ENCODE measurements at regions not wholly inside any gene's neighbourhood (a gene's known extent, or its start where the extent isn't known, plus 50 kb on each side); places are given as distances from the start of the nearest gene placed in this dataset.

GRCh38 chr14:87008965-87009364 lies 984.0 kb downstream of the GALC start:
- WGBS: 84% methylated on average over 1 of the region's 1 CpG
- Histone ChIP-seq H3K9ac (ENCODE audit: low read depth in 1 of 2, low read length in 2 of 2) (no peak overlapping the region), H3K36me3 (ENCODE audit: control insufficient read depth in 4 of 4, insufficient read depth in 3 of 4, low read depth in 1 of 4, low read length in 3 of 4) (no peaks in the 10 kb centered on the region), H3K27ac (ENCODE audit: low read depth in 1 of 2, low read length in 2 of 2) (no peak overlapping the region), H3K4me3 (ENCODE audit: low read depth in 1 of 3, low read length in 3 of 3) (no peak overlapping the region), H3K27me3 (ENCODE audit: control insufficient read depth in 4 of 4, insufficient read depth in 4 of 4, low read length in 3 of 4) (peaks cover 0 to 2% (median 0%) of the 10 kb centered on the region in 4 donors), H3K4me1 (ENCODE audit: control insufficient read depth in 4 of 4, insufficient read depth in 4 of 4, low read length in 3 of 4) (no peaks in the 10 kb centered on the region), H3K9me3 (ENCODE audit: control insufficient read depth in 4 of 4, low read length in 3 of 4) (no peaks in the 10 kb centered on the region)
- TF ChIP-seq NR2F2 (IDR thresholded peaks at IDR 0.05) (no peak), HNF4G (IDR thresholded peaks at IDR 0.05) (no peak), SP1 (IDR thresholded peaks at IDR 0.05) (no peak), JUND (IDR thresholded peaks at IDR 0.05) (no peak), FOXA1 (IDR thresholded peaks at IDR 0.05) (no peak), ATF3 (IDR thresholded peaks at IDR 0.05) (no peak), GABPA (IDR thresholded peaks at IDR 0.05 in 1 of 2, conservative IDR thresholded peaks at IDR 0.05 in 1 of 2) (no peak), TAF1 (conservative IDR thresholded peaks at IDR 0.05) (no peak)
- TF ChIP-seq, protein P1, sequence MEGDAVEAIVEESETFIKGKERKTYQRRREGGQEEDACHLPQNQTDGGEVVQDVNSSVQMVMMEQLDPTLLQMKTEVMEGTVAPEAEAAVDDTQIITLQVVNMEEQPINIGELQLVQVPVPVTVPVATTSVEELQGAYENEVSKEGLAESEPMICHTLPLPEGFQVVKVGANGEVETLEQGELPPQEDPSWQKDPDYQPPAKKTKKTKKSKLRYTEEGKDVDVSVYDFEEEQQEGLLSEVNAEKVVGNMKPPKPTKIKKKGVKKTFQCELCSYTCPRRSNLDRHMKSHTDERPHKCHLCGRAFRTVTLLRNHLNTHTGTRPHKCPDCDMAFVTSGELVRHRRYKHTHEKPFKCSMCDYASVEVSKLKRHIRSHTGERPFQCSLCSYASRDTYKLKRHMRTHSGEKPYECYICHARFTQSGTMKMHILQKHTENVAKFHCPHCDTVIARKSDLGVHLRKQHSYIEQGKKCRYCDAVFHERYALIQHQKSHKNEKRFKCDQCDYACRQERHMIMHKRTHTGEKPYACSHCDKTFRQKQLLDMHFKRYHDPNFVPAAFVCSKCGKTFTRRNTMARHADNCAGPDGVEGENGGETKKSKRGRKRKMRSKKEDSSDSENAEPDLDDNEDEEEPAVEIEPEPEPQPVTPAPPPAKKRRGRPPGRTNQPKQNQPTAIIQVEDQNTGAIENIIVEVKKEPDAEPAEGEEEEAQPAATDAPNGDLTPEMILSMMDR (IDR thresholded peaks at IDR 0.05; ENCODE audit: low read depth, low read length, missing input control): no peak
- TF ChIP-seq, protein P2, sequence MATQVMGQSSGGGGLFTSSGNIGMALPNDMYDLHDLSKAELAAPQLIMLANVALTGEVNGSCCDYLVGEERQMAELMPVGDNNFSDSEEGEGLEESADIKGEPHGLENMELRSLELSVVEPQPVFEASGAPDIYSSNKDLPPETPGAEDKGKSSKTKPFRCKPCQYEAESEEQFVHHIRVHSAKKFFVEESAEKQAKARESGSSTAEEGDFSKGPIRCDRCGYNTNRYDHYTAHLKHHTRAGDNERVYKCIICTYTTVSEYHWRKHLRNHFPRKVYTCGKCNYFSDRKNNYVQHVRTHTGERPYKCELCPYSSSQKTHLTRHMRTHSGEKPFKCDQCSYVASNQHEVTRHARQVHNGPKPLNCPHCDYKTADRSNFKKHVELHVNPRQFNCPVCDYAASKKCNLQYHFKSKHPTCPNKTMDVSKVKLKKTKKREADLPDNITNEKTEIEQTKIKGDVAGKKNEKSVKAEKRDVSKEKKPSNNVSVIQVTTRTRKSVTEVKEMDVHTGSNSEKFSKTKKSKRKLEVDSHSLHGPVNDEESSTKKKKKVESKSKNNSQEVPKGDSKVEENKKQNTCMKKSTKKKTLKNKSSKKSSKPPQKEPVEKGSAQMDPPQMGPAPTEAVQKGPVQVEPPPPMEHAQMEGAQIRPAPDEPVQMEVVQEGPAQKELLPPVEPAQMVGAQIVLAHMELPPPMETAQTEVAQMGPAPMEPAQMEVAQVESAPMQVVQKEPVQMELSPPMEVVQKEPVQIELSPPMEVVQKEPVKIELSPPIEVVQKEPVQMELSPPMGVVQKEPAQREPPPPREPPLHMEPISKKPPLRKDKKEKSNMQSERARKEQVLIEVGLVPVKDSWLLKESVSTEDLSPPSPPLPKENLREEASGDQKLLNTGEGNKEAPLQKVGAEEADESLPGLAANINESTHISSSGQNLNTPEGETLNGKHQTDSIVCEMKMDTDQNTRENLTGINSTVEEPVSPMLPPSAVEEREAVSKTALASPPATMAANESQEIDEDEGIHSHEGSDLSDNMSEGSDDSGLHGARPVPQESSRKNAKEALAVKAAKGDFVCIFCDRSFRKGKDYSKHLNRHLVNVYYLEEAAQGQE (IDR thresholded peaks at IDR 0.05): no peak
- TF ChIP-seq, protein P3, sequence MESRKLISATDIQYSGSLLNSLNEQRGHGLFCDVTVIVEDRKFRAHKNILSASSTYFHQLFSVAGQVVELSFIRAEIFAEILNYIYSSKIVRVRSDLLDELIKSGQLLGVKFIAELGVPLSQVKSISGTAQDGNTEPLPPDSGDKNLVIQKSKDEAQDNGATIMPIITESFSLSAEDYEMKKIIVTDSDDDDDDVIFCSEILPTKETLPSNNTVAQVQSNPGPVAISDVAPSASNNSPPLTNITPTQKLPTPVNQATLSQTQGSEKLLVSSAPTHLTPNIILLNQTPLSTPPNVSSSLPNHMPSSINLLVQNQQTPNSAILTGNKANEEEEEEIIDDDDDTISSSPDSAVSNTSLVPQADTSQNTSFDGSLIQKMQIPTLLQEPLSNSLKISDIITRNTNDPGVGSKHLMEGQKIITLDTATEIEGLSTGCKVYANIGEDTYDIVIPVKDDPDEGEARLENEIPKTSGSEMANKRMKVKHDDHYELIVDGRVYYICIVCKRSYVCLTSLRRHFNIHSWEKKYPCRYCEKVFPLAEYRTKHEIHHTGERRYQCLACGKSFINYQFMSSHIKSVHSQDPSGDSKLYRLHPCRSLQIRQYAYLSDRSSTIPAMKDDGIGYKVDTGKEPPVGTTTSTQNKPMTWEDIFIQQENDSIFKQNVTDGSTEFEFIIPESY (IDR thresholded peaks at IDR 0.05): no peak
- no peak for DNase-seq (ENCODE audit: low spot score)

DNA sequence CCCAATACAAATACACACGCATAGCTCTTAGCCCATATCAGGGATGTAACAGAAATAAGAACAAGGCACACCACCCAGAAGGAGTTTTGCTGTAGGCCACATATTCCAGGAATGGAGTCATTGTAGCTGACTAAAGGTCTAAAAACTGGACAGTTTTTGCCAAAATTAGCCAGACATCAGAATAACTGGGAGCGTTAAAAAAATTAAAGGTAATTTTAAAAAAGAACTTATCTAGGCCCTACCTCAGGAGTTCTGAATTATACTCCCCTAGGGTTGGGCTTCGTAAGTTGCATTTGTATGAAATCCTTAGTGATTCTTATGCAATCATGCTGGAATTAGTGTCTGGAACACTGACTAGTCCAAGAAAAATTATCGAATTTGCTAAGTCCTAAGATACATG lies 987.7 kb downstream of the GALC start:
- WGBS: 54% methylated on average over 4 of the region's 4 CpGs
- no peaks in the 10 kb centered on the region for H3K27me3 ChIP-seq (ENCODE audit: control insufficient read depth in 4 of 4, insufficient read depth in 4 of 4, low read length in 3 of 4)
- no peak for TF ChIP-seq FOXA1 (IDR thresholded peaks at IDR 0.05)
- TF ChIP-seq, protein P4, sequence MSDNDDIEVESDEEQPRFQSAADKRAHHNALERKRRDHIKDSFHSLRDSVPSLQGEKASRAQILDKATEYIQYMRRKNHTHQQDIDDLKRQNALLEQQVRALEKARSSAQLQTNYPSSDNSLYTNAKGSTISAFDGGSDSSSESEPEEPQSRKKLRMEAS (IDR thresholded peaks at IDR 0.05): no peak
- TF ChIP-seq NR2F2 (IDR thresholded peaks at IDR 0.05): no peak
- TF ChIP-seq FOXA2 (IDR thresholded peaks at IDR 0.05): no peak
- TF ChIP-seq RXRA (IDR thresholded peaks at IDR 0.05): no peak
- TF ChIP-seq HNF4A (conservative IDR thresholded peaks at IDR 0.05): no peak
- TF ChIP-seq HNF4G (IDR thresholded peaks at IDR 0.05): no peak
- TF ChIP-seq, protein P2 (IDR thresholded peaks at IDR 0.05): no peak
- TF ChIP-seq RAD21 (IDR thresholded peaks at IDR 0.05): no peak
- TF ChIP-seq, protein P1 (IDR thresholded peaks at IDR 0.05; ENCODE audit: low read depth, low read length, missing input control): no peak
- no peak for TF ChIP-seq EGR1 (IDR thresholded peaks at IDR 0.05; ENCODE audit: low read depth in 2 of 2)
- TF ChIP-seq YY1 (IDR thresholded peaks at IDR 0.05): no peak
- TF ChIP-seq SP1 (IDR thresholded peaks at IDR 0.05): no peak
- no peak for TF ChIP-seq TAF1 (conservative IDR thresholded peaks at IDR 0.05)
- TF ChIP-seq ATF3 (IDR thresholded peaks at IDR 0.05): no peak
- no peaks in the 10 kb centered on the region for H3K4me1 ChIP-seq (ENCODE audit: control insufficient read depth in 4 of 4, insufficient read depth in 4 of 4, low read length in 3 of 4)
- no peaks in the 10 kb centered on the region for H3K9me3 ChIP-seq (ENCODE audit: control insufficient read depth in 4 of 4, low read length in 3 of 4)
- no peaks in the 10 kb centered on the region for H3K36me3 ChIP-seq (ENCODE audit: control insufficient read depth in 4 of 4, insufficient read depth in 3 of 4, low read depth in 1 of 4, low read length in 3 of 4)
- no peak overlapping the region for H3K4me3 ChIP-seq (ENCODE audit: low read depth in 1 of 3, low read length in 3 of 3)
- H3K27ac ChIP-seq (ENCODE audit: low read depth in 1 of 2, low read length in 2 of 2): no peak overlapping the region
- DNase-seq (ENCODE audit: low spot score): no peak
- H3K9ac ChIP-seq (ENCODE audit: low read depth in 1 of 2, low read length in 2 of 2): no peak overlapping the region
